ENCODE measurements at regions not wholly inside any gene's neighbourhood (a gene's known extent, or its start where the extent isn't known, plus 50 kb on each side); places are given as distances from the start of the nearest gene placed in this dataset.

DNA sequence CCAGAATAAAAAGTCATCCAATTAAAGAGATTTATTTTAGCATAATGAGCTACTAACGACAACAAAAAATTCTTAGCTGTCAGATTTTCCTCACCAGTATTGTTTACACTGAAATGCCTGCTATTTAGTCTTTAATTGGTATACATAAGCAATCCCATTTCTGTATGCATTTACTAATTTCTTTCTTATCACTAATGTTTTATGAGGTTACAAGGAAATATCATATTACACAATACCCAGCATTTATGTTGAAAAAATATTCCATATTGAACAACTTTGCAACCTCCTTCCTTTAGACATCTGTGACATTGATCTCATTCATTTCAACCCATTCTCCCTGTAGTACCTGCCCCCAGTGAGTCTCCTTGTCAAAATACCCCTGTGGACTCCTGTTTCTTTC is 135.4 kb downstream of the SLITRK6 start:
- DNase-seq = no peak

GRCh38 chr13:85662186-85662585 is 137.0 kb downstream of the SLITRK6 start:
- DNase-seq = no peak

DNA sequence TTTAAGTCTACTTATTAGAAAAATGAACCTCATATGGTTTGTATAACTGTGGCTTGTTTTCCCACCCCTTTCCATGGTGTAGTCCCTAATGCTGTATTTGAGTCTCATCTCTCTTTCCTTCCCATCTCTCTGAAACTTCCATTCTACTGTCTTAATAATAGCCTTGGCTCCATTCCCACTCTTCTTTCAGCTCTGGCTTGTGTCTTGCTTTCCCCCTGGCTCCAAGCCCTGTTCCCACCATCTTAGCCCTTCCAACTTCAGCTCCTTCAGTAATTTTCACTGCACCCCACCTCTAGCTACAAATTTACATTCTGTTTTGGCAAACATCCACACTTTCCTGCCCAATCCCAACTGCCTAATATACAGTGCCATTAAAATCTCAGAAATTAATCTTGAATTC is 137.5 kb downstream of the SLITRK6 start:
- DNase-seq = no peak

DNA sequence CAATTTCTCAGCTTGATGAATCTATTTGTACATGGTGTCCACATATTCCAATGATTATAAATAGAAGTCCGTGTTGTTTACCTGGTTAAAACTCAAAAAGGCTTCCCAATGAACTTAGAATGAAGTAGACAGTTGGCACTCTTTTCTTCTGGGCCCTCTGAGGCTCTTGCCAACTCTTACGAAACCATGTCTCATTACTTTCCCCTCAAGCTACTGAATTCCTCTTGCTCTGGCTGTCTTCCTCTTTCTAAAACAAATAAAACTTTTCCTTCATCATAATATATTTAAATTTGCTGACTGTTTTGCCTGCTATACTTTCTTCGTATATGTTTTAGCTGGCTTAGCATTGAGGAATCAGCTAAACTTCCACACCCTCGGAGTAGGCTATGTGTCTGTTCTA is 139.7 kb downstream of the SLITRK6 start:
- DNase-seq = no peak

DNA sequence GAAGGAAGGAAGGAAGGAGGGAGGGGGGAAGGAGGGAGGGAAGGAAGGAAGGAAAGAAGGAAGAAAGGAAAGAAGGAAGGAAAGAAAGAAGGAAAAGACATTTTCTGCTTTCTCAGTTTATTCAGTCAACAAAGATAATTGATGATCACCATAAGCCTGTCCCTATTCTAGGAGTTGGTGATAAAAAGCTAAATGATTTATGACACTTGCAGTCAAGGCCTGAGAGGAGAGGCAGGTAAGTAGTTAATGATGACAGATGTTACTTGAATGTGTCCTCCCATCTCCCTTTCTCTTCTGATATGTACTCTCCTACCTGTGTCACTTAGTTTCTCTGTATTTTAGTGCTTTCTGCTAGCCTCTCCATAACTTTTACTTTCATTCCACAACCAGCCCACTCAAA is 141.3 kb downstream of the SLITRK6 start:
- no peak for DNase-seq

GRCh38 chr13:85655040-85655439 is 144.2 kb downstream of the SLITRK6 start:
- no peak for DNase-seq

- no peak for DNase-seq
Measured at GRCh38 chr13:85654227-85654626, 145.0 kb downstream of the SLITRK6 start.

DNA sequence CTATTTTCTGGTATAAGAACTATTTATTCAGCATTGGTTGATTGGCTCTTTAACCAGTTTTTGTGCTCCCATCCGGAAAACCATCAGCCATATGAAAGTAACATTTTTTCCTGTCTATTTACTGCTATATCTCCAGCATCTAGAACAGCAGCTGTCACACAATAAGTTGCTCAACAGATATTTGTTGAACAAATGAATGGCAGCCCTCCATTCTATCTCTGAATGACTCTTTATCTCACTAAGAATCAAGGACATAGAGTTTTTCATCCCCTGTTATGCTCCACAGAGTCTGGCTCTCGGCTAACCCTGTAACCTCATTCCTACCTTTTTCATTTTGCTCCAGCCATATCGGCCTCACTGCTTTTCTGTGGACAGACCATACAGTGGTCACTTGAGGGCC is 145.5 kb downstream of the SLITRK6 start:
- no peak for DNase-seq

DNA sequence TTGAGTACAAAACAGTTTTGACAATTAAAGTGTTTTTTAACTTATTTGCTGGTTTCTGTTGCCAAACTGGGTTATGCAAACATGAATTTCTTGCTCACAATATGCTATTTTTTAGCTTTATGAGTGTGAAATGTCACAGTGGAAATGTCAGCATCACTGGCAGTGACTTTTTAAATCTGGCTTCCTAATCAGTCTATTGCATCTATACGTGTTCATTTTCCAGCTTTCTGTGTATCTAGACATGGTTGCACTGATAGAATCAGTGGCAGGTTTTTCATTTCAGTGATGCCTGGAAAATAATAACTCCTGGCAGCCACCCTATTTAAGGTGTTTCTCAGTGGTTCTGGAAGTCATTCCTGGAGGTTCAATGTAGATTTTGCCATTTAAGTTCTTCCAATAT is 146.7 kb downstream of the SLITRK6 start:
- no peak for DNase-seq

DNA sequence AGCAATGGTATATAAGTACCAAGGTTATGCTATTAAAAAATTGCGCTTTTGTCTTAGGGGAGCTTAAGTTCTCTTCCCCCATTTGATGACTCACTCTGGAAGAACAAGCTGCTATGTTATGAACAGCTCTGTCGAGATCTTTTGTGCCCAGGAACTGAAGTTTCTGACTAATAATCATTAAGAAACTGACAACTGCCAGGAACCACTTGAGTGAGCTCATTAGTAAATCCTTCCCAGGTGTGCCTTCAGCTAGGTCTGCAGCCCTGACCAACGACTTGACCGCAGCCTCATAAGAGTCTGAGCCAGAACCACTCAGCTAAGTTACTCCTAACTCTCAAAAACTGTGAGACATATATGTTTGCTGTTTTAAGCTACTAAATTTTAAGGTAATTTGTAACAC is 147.8 kb downstream of the SLITRK6 start:
- no peak for DNase-seq

- no peak for DNase-seq
Measured at GRCh38 chr13:85650613-85651012, 148.6 kb downstream of the SLITRK6 start.

DNA sequence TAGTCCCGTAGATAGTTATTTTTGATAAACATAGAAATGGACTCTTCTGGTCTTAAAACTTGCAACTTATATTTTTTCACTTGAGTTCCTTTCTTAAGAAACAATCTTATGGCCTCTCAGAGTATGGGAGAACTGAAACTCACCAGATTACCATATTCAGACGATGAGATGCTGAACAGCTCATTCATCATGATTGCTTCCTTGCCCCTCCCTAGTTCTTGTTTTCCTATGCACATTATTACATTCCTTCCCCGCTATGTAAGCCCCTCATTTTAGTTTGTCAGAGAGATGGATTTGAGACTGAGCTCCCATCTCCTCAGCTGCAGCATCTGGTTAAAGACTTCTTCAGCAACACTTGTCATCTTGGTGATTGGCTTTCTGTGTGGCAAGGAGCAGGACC is 158.5 kb downstream of the SLITRK6 start:
- no peak for DNase-seq

DNA sequence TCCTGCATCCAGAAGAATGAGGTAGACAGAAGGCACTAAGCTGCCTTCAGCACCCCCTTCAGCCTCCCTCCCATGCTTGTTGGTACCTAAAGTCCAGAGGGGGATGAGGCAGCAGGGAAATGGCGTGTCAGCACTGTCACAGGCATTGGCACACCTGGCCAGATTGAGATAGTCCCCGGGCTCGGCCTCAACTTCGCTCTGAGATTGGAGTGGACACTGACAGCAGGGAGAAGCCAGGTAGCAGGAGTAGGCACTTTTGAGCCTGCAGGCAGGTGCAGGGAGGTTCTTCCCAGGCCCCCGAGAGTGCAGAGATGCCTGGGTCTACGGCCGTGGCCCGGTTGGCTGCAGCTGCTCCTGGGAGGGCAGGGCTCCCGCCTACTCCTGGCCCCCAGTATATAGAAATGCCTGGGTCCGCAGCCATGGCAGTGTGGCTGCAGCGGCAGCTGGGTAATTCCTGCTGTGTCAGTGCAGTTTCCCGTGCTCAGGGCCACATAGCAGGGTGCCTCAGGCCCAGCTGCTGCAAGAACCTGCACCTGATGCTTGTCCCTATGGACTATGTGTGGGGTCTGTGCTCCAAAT is 160.3 kb downstream of the SLITRK6 start:
- DNase-seq = no peak

GRCh38 chr13:85638265-85638664 is 161.0 kb downstream of the SLITRK6 start:
- no peak for DNase-seq

GRCh38 chr13:85632526-85633195 is 166.6 kb downstream of the SLITRK6 start:
- no peak for DNase-seq

DNA sequence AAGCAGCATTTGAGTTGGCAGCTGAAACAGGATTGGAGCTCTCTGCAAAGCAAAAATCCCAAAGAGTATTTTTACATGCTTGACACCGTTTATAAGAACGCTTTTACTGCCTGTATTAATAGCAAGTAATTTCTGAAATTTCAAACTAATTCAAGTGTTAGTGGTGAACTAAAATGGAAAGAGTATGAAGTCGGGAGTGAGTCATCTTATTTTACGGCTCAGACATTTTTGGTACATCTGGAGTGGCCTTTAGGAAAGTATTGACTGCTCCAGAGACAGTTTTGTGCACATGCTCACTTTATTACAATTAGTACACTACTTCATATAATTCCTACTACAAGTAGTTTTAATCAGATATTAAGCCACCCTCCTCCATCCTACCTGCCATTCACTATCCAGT is 167.4 kb downstream of the SLITRK6 start:
- DNase-seq = no peak

DNA sequence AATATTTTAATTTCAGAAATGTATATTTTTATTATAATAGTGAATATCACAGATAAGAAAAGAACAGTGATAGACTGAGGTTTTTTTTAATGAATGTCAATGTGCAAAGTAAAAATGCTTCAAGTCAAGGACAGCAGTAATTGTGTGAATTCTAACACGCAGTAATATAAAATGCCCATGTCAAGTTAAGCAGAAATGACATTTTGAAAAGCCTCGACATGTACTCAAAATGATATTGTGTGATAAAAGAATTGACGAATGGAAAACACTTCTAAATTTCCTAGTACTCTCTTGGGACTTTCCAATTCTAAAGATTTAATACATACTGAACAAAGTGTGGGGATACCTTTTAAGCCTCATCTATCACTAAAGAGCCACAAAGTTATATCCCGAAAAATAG is 172.6 kb downstream of the SLITRK6 start:
- no peak for DNase-seq

- no peak for DNase-seq
Measured at GRCh38 chr13:85619321-85619720, 179.9 kb downstream of the SLITRK6 start.

GRCh38 chr13:85618521-85618920 is 180.7 kb downstream of the SLITRK6 start:
- no peak for DNase-seq

- DNase-seq = no peak
Measured at GRCh38 chr13:85616275-85616674, 182.9 kb downstream of the SLITRK6 start.

GRCh38 chr13:85615031-85615430 is 184.2 kb downstream of the SLITRK6 start:
- no peak for DNase-seq

- DNase-seq = no peak
Measured at GRCh38 chr13:85610024-85610423, 189.2 kb downstream of the SLITRK6 start.

DNA sequence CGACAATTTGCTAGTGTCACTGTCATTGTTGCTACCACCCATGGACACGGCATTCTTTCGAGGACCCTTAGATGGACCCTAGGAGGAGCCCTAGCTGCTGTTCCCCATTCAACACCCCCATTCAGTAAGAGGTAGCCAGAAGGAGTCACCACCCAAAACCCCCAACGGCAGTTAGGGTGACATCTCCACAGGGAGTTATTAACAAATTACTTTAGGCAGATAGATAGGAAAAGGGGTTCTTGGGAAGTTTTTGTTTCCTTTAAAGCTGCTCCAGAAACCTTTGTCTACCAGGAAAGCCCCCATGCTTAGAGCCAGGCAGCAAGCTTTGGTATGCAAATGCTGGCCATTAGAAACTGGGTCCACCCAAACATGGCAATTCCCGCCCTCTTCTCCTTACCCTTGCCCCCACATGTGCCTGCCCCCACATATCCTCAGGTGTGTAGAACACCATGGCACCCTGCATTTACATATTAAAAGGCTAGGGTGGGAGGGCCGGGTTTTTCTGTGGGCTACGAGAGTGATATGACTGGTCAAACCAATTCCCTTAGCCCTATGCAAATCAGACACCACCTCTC is 190.9 kb downstream of the SLITRK6 start:
- no peak for DNase-seq

DNA sequence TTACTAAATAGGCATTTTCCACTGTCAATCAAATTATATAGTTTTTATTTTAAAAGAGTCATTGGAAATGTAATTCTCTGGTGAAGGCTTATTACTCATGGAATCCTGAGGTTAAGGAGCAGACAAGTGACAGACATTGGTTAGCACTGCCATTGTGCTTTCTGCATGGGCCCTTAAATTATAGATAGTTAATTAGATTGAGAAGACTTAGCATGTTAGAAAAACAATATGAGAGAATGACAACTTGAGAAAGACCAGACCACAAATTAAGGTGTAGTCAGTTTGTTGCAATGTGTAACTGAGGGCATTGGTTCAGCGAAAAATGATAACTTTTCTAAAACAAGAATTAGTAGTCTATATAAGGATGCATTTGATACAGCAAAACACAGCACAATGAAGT is 195.5 kb downstream of the SLITRK6 start:
- no peak for DNase-seq

DNA sequence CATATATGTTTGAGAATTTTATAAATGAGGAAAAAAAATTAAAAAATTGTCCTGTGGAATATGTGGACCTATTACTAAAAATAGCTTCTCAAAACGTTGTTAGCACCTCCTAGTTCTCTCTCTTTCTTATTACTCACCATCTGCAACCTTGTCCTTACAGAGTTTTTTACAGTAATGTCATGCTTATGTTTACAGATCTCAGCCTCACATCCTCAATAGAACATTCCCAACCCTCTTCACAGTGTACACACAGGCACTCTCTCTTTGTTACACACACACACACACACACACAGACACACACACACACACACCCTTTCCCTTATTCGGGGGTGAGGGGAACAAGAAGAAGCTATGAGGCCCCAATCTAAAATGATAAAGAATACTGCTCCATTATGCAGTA is 197.7 kb downstream of the SLITRK6 start:
- no peak for DNase-seq

All from CD4-positive, alpha-beta T cell treated with Interferon alpha-2 for 1 hour (primary cell).